ENCODE measurements at regions not wholly inside any gene's neighbourhood (a gene's known extent, or its start where the extent isn't known, plus 50 kb on each side); places are given as distances from the start of the nearest gene placed in this dataset.

- no peak for TF ChIP-seq CTCF (IDR thresholded peaks at IDR 0.05; ENCODE audit: control insufficient read depth, extremely low read depth, insufficient read depth)
- no peak for DNase-seq (ENCODE audit: low read depth)
- no peak overlapping the region for H3K4me3 ChIP-seq (ENCODE audit: low read depth, low read length)
Measured at GRCh38 chr5:125394661-125395280, 648.3 kb upstream of the ZNF608 start.

GRCh38 chr5:125396462-125396861 lies 650.0 kb upstream of the ZNF608 start:
- TF ChIP-seq CTCF (IDR thresholded peaks at IDR 0.05; ENCODE audit: control insufficient read depth, extremely low read depth, insufficient read depth), result no peak
- DNase-seq (ENCODE audit: low read depth), result no peak
- H3K4me3 ChIP-seq (ENCODE audit: low read depth, low read length), result no peak overlapping the region

- no peak for DNase-seq (ENCODE audit: low read depth)
- TF ChIP-seq CTCF (IDR thresholded peaks at IDR 0.05; ENCODE audit: control insufficient read depth, extremely low read depth, insufficient read depth), result no peak
- H3K4me3 ChIP-seq (ENCODE audit: low read depth, low read length), result no peak overlapping the region
Measured at GRCh38 chr5:125398466-125398865, 652.0 kb upstream of the ZNF608 start.

- no peak for DNase-seq (ENCODE audit: low read depth)
- TF ChIP-seq CTCF (IDR thresholded peaks at IDR 0.05; ENCODE audit: control insufficient read depth, extremely low read depth, insufficient read depth), result no peak
Measured at GRCh38 chr5:125399885-125400284, 653.4 kb upstream of the ZNF608 start.

GRCh38 chr5:125401724-125402622 lies 655.5 kb upstream of the ZNF608 start:
- no peak overlapping the region for H3K4me3 ChIP-seq (ENCODE audit: low read depth, low read length)
- TF ChIP-seq CTCF (IDR thresholded peaks at IDR 0.05; ENCODE audit: control insufficient read depth, extremely low read depth, insufficient read depth), result no peak
- no peak for DNase-seq (ENCODE audit: low read depth)

More at GRCh38 chr5:125399885-125400284, 653.4 kb upstream of the ZNF608 start:
- H3K4me3 ChIP-seq (ENCODE audit: low read depth, low read length), result no peak overlapping the region

- no peak for TF ChIP-seq CTCF (IDR thresholded peaks at IDR 0.05; ENCODE audit: control insufficient read depth, extremely low read depth, insufficient read depth)
- DNase-seq (ENCODE audit: low read depth), result no peak
- H3K4me3 ChIP-seq (ENCODE audit: low read depth, low read length), result 0 out of 2 replicates have a peak overlapping the region, but pooled peaks have one; percentile 6
Measured at GRCh38 chr5:125402787-125403186, 656.3 kb upstream of the ZNF608 start.

All from LNCaP clone FGC (cell line).